IMR-90 (cell line): ENCODE measurements at regions not wholly inside any gene's neighbourhood (a gene's known extent, or its start where the extent isn't known, plus 50 kb on each side); places are given as distances from the start of the nearest gene placed in this dataset.

Source experiments
- ATAC-seq: fragments of 200-7000 bp; cut with Tn5 transposase; 2 replicates; pipeline ENCODE4 v1.9.1; 2020; ENCODE audit warnings: low read depth, mild to moderate bottlenecking, moderate library complexity
- BruUV-seq: library from RNA; stranded (reverse); fragments of 400-500 nt; replicated peaks from 2 replicates; lab custom pipeline; 2021; lab: Mats Ljungman, UMichigan
- CTCF ChIA-PET: fragments of 300-600 bp; formaldehyde crosslinking; extraction: SDS; loops from one replicate; lab custom pipeline; 2021; ENCODE audit warnings: antibody characterized with exemption; lab: Yijun Ruan, JAX
- POLR2A ChIA-PET: fragments of 300-600 bp; sonication (Branson Sonifier 250); formaldehyde crosslinking; loops from one replicate; lab custom pipeline; 2022; ENCODE audit warnings: antibody characterized with exemption; ENCODE audit not compliant: unreplicated experiment; lab: Charles Lee
- DNase-seq: peaks from one replicate; pipeline ENCODE4 v3.0.0; 2013
- H2AFZ ChIP-seq: replicated peaks from 2 replicates; pipeline ENCODE3; 2013; ENCODE audit warnings: low read length, mild to moderate bottlenecking; ENCODE audit not compliant: poor library complexity
- H2AK5ac ChIP-seq: 2 replicates; pipeline ENCODE4 v1.6.1; 2013; ENCODE audit warnings: low read depth, low read length, inconsistent platforms
- H2AK9ac ChIP-seq: replicated peaks from 2 replicates; pipeline ENCODE3; 2013; ENCODE audit warnings: mild to moderate bottlenecking, low read depth, low read length, moderate library complexity; ENCODE audit not compliant: poor library complexity
- H2BK120ac ChIP-seq: 2 replicates; pipeline ENCODE4 v1.6.1; 2013; ENCODE audit warnings: low read depth, low read length, inconsistent platforms
- H2BK15ac ChIP-seq: 3 replicates; pipeline ENCODE4 v1.6.1; 2013; ENCODE audit warnings: low read depth, low read length, inconsistent platforms
- H2BK20ac ChIP-seq: 2 replicates; pipeline ENCODE4 v1.6.1; 2013; ENCODE audit warnings: low read depth, mild to moderate bottlenecking, inconsistent platforms, low read length, moderate library complexity
- H2BK5ac ChIP-seq: 2 replicates; pipeline ENCODE4 v1.6.1; 2013; ENCODE audit warnings: mild to moderate bottlenecking, low read depth, low read length, inconsistent platforms; ENCODE audit not compliant: poor library complexity, severe bottlenecking
- H3K14ac ChIP-seq: replicated peaks from 2 replicates; pipeline ENCODE4 v1.6.1; 2013; ENCODE audit warnings: low read depth, low read length, inconsistent platforms
- H3K18ac ChIP-seq: 2 replicates; pipeline ENCODE4 v1.6.1; 2013; ENCODE audit warnings: low read depth, low read length, control low read depth
- H3K23ac ChIP-seq: 2 replicates; pipeline ENCODE4 v1.6.1; 2013; ENCODE audit warnings: low read depth, low read length, inconsistent platforms
- H3K27ac ChIP-seq: 2 replicates; pipeline ENCODE4 v1.5.1; 2013; ENCODE audit warnings: mild to moderate bottlenecking, control low read depth, low read length; ENCODE audit not compliant: insufficient read depth
- H3K27me3 ChIP-seq: 2 replicates; pipeline ENCODE4 v1.6.1; 2013; ENCODE audit warnings: low read length; ENCODE audit not compliant: control insufficient read depth, insufficient read depth
- H3K36me3 ChIP-seq: 2 replicates; pipeline ENCODE4 v1.6.1; 2013; ENCODE audit warnings: low read length, mixed read lengths; ENCODE audit not compliant: control insufficient read depth, insufficient read depth
- H3K4ac ChIP-seq: 2 replicates; pipeline ENCODE4 v1.6.1; 2013; ENCODE audit warnings: low read depth, low read length, inconsistent platforms
- H3K4me1 ChIP-seq: 2 replicates; pipeline ENCODE4 v1.6.1; 2013; ENCODE audit warnings: low read length, mixed read lengths; ENCODE audit not compliant: control insufficient read depth, insufficient read depth
- H3K4me2 ChIP-seq: 2 replicates; pipeline ENCODE4 v1.6.1; 2013; ENCODE audit warnings: low read depth, mild to moderate bottlenecking, control low read depth, low read length, moderate library complexity
- H3K4me3 ChIP-seq: 2 replicates; pipeline ENCODE4 v1.5.1; 2013; ENCODE audit warnings: low read depth, mild to moderate bottlenecking, control low read depth, low read length, moderate library complexity; ENCODE audit not compliant: insufficient read depth
- H3K56ac ChIP-seq: 2 replicates; pipeline ENCODE4 v1.6.1; 2013; ENCODE audit warnings: low read length, inconsistent platforms; ENCODE audit not compliant: insufficient read depth; ENCODE audit errors: extremely low read depth
- H3K79me1 ChIP-seq, 2 experiments: 2 replicates each; pipeline ENCODE4 v1.6.1; 2013; ENCODE audit warnings: low read length in 2 of 2, inconsistent platforms in 1 of 2, low read depth in 1 of 2
- H3K9ac ChIP-seq: 2 replicates; pipeline ENCODE4 v1.6.1; 2013; ENCODE audit warnings: low read depth, low read length, control low read depth
- H3K9me1 ChIP-seq: 2 replicates; pipeline ENCODE4 v1.6.1; 2013; ENCODE audit warnings: low read length, inconsistent platforms; ENCODE audit not compliant: insufficient read depth
- H3K9me3 ChIP-seq: 2 replicates; pipeline ENCODE4 v1.6.1; 2013; ENCODE audit warnings: low read length; ENCODE audit not compliant: control insufficient read depth, insufficient read depth
- H4K20me1 ChIP-seq: 2 replicates; pipeline ENCODE4 v1.6.1; 2013; ENCODE audit warnings: low read length, inconsistent platforms; ENCODE audit not compliant: insufficient read depth
- H4K5ac ChIP-seq: 2 replicates; pipeline ENCODE4 v1.6.1; 2013; ENCODE audit warnings: mild to moderate bottlenecking, low read depth, low read length, control low read depth
- H4K8ac ChIP-seq, 2 experiments: 2 replicates each; pipeline ENCODE4 v1.6.1; 2013; ENCODE audit warnings: low read depth in 2 of 2, low read length in 2 of 2, control low read depth in 1 of 2, inconsistent platforms in 1 of 2
- H4K91ac ChIP-seq: 2 replicates; pipeline ENCODE4 v1.6.1; 2013; ENCODE audit warnings: low read depth, low read length, inconsistent platforms; ENCODE audit not compliant: insufficient read depth
- BHLHE40 ChIP-seq: fragments of 150-350 bp; IDR thresholded peaks from 2 replicates; pipeline ENCODE4 v1.6.1; 2016; ENCODE audit warnings: mild to moderate bottlenecking, low read depth, low read length
- CEBPB ChIP-seq: IDR thresholded peaks from 2 replicates; pipeline ENCODE4 v1.6.1; 2012; ENCODE audit warnings: low read depth, low read length, improper control_type of control experiment
- CHD1 ChIP-seq: IDR thresholded peaks from 2 replicates; pipeline ENCODE4 v1.6.1; 2012; ENCODE audit warnings: low read depth, low read length, improper control_type of control experiment
- ELK1 ChIP-seq: fragments of 150-350 bp; IDR thresholded peaks from 2 replicates; pipeline ENCODE4 v1.6.1; 2016; ENCODE audit warnings: low read depth, mild to moderate bottlenecking, low read length, moderate library complexity, borderline replicate concordance
- FOS ChIP-seq: fragments of 150-350 bp; IDR thresholded peaks from 2 replicates; pipeline ENCODE4 v1.6.1; 2016; ENCODE audit warnings: low read depth, low read length
- MAFK ChIP-seq: IDR thresholded peaks from 2 replicates; pipeline ENCODE4 v1.6.1; 2012; ENCODE audit warnings: low read depth, low read length, improper control_type of control experiment
- MAZ ChIP-seq: IDR thresholded peaks from 2 replicates; pipeline ENCODE4 v1.6.1; 2012; ENCODE audit warnings: low read depth, mild to moderate bottlenecking, low read length, improper control_type of control experiment, moderate library complexity, borderline replicate concordance
- MXI1 ChIP-seq: IDR thresholded peaks from 2 replicates; pipeline ENCODE4 v1.6.1; 2012; ENCODE audit warnings: low read depth, mild to moderate bottlenecking, low read length, moderate library complexity, borderline replicate concordance
- NFE2L2 ChIP-seq: fragments of 150-350 bp; IDR thresholded peaks from 2 replicates; pipeline ENCODE4 v1.6.1; 2016; ENCODE audit warnings: low read depth, mild to moderate bottlenecking, low read length
- POLR2A ChIP-seq: IDR thresholded peaks from 2 replicates; pipeline ENCODE4 v1.6.1; 2012; ENCODE audit warnings: mild to moderate bottlenecking, low read depth, low read length
- RAD21 ChIP-seq: IDR thresholded peaks from 2 replicates; pipeline ENCODE4 v1.6.1; 2012; ENCODE audit warnings: low read length, improper control_type of control experiment
- RCOR1 ChIP-seq: IDR thresholded peaks from 2 replicates; pipeline ENCODE4 v1.6.1; 2012; ENCODE audit warnings: mild to moderate bottlenecking, low read length, improper control_type of control experiment; ENCODE audit not compliant: insufficient replicate concordance
- RFX5 ChIP-seq: IDR thresholded peaks from 2 replicates; pipeline ENCODE4 v1.8.0; 2012; ENCODE audit warnings: low read depth, mild to moderate bottlenecking, low read length, moderate library complexity
- SMC3 ChIP-seq: fragments of 150-350 bp; IDR thresholded peaks from 2 replicates; pipeline ENCODE4 v1.6.1; 2016; ENCODE audit warnings: low read depth, mild to moderate bottlenecking, antibody characterized with exemption, low read length, moderate library complexity
- USF2 ChIP-seq: fragments of 150-350 bp; IDR thresholded peaks from 2 replicates; pipeline ENCODE4 v1.6.1; 2017; ENCODE audit warnings: mild to moderate bottlenecking, antibody characterized with exemption, low read length, low read depth
- dilution Hi-C: fragments of 300-500 bp; cut with HindIII; formaldehyde crosslinking; loops from one replicate; pipeline ENCODE4 v1.14.3; 2018; ENCODE audit warnings: low sequenced_read_pairs; ENCODE audit not compliant: unreplicated experiment
- in situ Hi-C: fragments of 300-500 bp; cut with MboI; formaldehyde crosslinking; loops from 3 replicates; pipeline ENCODE4 v1.14.3; 2019; ENCODE audit warnings: low sequenced_read_pairs, inconsistent platforms, mixed read lengths
- intact Hi-C: fragments of 100-400 bp; cut with micrococcal nuclease; formaldehyde crosslinking; loops from 2 replicates; pipeline ENCODE4 v1.10.0; 2022
- TF ChIP-seq, protein P1 (sequence below): conservative IDR thresholded peaks from 2 replicates; pipeline ENCODE4 v1.5.1; 2012; ENCODE audit warnings: mild to moderate bottlenecking, low read depth, low read length, improper control_type of control experiment

GRCh38 chr2:52831216-52831615, 936.4 kb upstream of the CHAC2 start:
- H2BK120ac ChIP-seq = no peak overlapping the region

More at GRCh38 chr2:52831216-52831615, 936.4 kb upstream of the CHAC2 start:
- H4K20me1 ChIP-seq = no peaks in the 10 kb centered on the region
- CTCF ChIA-PET = no interaction called here
- H3K4me1 ChIP-seq = no peaks in the 10 kb centered on the region
- H3K14ac ChIP-seq = no peak overlapping the region
- H3K56ac ChIP-seq = no peak overlapping the region
- no peak overlapping the region for H2BK5ac ChIP-seq
- no peak overlapping the region for H3K4me3 ChIP-seq
- H3K18ac ChIP-seq = no peak overlapping the region
- BruUV-seq = no TSS peak
- dilution Hi-C loops (no loop called here), in situ Hi-C loops (no loop called here), intact Hi-C loops (no loop called here)
- H4K5ac ChIP-seq = no peak overlapping the region
- H3K79me1 ChIP-seq = no peaks in the 10 kb centered on the region
- ATAC-seq (no peak), DNase-seq (no peak)
- no peak overlapping the region for H3K23ac ChIP-seq
- no peak overlapping the region for H3K9ac ChIP-seq
- H2AK9ac ChIP-seq = no peak overlapping the region
- POLR2A ChIA-PET = no interaction called here
- H3K9me1 ChIP-seq = no peaks in the 10 kb centered on the region
- no peak overlapping the region for H4K8ac ChIP-seq
- H2AFZ ChIP-seq = no peak overlapping the region
- H3K36me3 ChIP-seq = no peaks in the 10 kb centered on the region
- no peak overlapping the region for H3K4ac ChIP-seq
- no peak overlapping the region for H2AK5ac ChIP-seq
- no peak overlapping the region for H2BK15ac ChIP-seq
- no peak overlapping the region for H4K91ac ChIP-seq
- no peaks in the 10 kb centered on the region for H3K27me3 ChIP-seq
- TF ChIP-seq MAZ = no peak
- TF ChIP-seq, protein P1, sequence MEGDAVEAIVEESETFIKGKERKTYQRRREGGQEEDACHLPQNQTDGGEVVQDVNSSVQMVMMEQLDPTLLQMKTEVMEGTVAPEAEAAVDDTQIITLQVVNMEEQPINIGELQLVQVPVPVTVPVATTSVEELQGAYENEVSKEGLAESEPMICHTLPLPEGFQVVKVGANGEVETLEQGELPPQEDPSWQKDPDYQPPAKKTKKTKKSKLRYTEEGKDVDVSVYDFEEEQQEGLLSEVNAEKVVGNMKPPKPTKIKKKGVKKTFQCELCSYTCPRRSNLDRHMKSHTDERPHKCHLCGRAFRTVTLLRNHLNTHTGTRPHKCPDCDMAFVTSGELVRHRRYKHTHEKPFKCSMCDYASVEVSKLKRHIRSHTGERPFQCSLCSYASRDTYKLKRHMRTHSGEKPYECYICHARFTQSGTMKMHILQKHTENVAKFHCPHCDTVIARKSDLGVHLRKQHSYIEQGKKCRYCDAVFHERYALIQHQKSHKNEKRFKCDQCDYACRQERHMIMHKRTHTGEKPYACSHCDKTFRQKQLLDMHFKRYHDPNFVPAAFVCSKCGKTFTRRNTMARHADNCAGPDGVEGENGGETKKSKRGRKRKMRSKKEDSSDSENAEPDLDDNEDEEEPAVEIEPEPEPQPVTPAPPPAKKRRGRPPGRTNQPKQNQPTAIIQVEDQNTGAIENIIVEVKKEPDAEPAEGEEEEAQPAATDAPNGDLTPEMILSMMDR = no peak
- TF ChIP-seq MXI1 = no peak
- TF ChIP-seq RAD21 = no peak
- TF ChIP-seq POLR2A = no peak
- TF ChIP-seq RCOR1 = no peak
- TF ChIP-seq ELK1 = no peak
- no peak for TF ChIP-seq MAFK
- TF ChIP-seq USF2 = no peak
- no peak for TF ChIP-seq RFX5
- TF ChIP-seq BHLHE40 = no peak
- TF ChIP-seq NFE2L2 = no peak
- TF ChIP-seq FOS = no peak
- no peak for TF ChIP-seq CHD1
- no peak for TF ChIP-seq SMC3
- TF ChIP-seq CEBPB = no peak
- no peaks in the 10 kb centered on the region for H3K9me3 ChIP-seq
- no peak overlapping the region for H3K27ac ChIP-seq
- H2BK20ac ChIP-seq = no peak overlapping the region
- H3K4me2 ChIP-seq = no peak overlapping the region
